Endothelial cell of umbilical vein (primary cell): ENCODE measurements at regions not wholly inside any gene's neighbourhood (a gene's known extent, or its start where the extent isn't known, plus 50 kb on each side); places are given as distances from the start of the nearest gene placed in this dataset.

Experiments used
- BruUV-seq: library from RNA; stranded (reverse); fragments of 400-500 nt; replicated peaks from 2 replicates; lab custom pipeline; 2021; lab: Mats Ljungman, UMichigan
- CTCF ChIA-PET: fragments of 300-600, 350-600 bp; sonication (Branson Sonifier 250); formaldehyde crosslinking; loops from one replicate; lab custom pipeline; 2021; ENCODE audit warnings: antibody characterized with exemption, inconsistent platforms; lab: Charles Lee
- POLR2A ChIA-PET: fragments of 300-600, 350-600 bp; sonication (Branson Sonifier 250); formaldehyde crosslinking; loops from one replicate; lab custom pipeline; 2021; ENCODE audit warnings: antibody characterized with exemption, inconsistent platforms; lab: Charles Lee
- DNase-seq: peaks from one replicate; pipeline ENCODE4 v3.0.0-alpha.2; 2011; ENCODE audit warnings: low read depth, low spot score
- FAIRE-seq: peaks from 2 replicates; lab custom pipeline; 2011; peaks lifted over from hg19 to GRCh38; lab: Jason Lieb, UNC
- H2AFZ ChIP-seq: 2 replicates; pipeline ENCODE4 v1.6.0; 2012; ENCODE audit warnings: low read depth, low read length, control low read depth, inconsistent platforms
- H3K27ac ChIP-seq: 2 replicates; pipeline ENCODE4 v1.5.1; 2011; ENCODE audit warnings: low read depth, mild to moderate bottlenecking, control low read depth, low read length, moderate library complexity; ENCODE audit not compliant: insufficient read depth
- H3K27me3 ChIP-seq, 2 experiments: 2 replicates each; pipeline versions ENCODE4 v1.6.0 to v1.6.1; 2011; ENCODE audit warnings: low read length in 2 of 2, mixed read lengths in 1 of 2; ENCODE audit not compliant: control insufficient read depth in 2 of 2, insufficient read depth in 2 of 2
- H3K36me3 ChIP-seq, 2 experiments: 2 replicates in 1 of 2; 3 replicates in 1 of 2; pipeline ENCODE4 v1.5.1; 2011; ENCODE audit warnings: low read length in 2 of 2, mild to moderate bottlenecking in 1 of 2, moderate library complexity in 1 of 2; ENCODE audit not compliant: control insufficient read depth in 2 of 2, insufficient read depth in 2 of 2; ENCODE audit errors: extremely low read depth in 1 of 2
- H3K4me1 ChIP-seq: 3 replicates; pipeline ENCODE4 v1.5.1; 2011; ENCODE audit warnings: mild to moderate bottlenecking, low read length; ENCODE audit not compliant: control insufficient read depth, insufficient read depth; ENCODE audit errors: extremely low read depth
- H3K4me2 ChIP-seq: 2 replicates; pipeline ENCODE4 v1.6.1; 2011; ENCODE audit warnings: low read length, control low read depth, mixed read lengths; ENCODE audit not compliant: insufficient read depth
- H3K4me3 ChIP-seq, 3 experiments: fragments of 200-600 bp in 1 of 3; sonication (generic), shearing (Covaris generic) in 1 of 3; replicated peaks in 1 of 3; 2 replicates each; pipeline ENCODE4 v1.5.1; 2011 to 2016; ENCODE audit warnings: control low read depth in 3 of 3, low read length in 3 of 3, mild to moderate bottlenecking in 2 of 3, inconsistent platforms in 1 of 3, low read depth in 1 of 3, moderate library complexity in 1 of 3; ENCODE audit not compliant: insufficient read depth in 1 of 3
- H3K79me2 ChIP-seq: 2 replicates; pipeline ENCODE4 v1.6.0; 2012; ENCODE audit warnings: low read length, inconsistent platforms; ENCODE audit not compliant: control insufficient read depth, insufficient read depth
- H3K9ac ChIP-seq: replicated peaks from 2 replicates; pipeline ENCODE3; 2011; ENCODE audit warnings: low read length, control low read depth; ENCODE audit not compliant: insufficient read depth; ENCODE audit errors: extremely low read depth
- H3K9me1 ChIP-seq: replicated peaks from 3 replicates; pipeline ENCODE4 v1.6.0; 2011; ENCODE audit warnings: mild to moderate bottlenecking, low read length; ENCODE audit not compliant: control insufficient read depth, insufficient read depth; ENCODE audit errors: extremely low read depth
- H3K9me3 ChIP-seq: replicated peaks from 2 replicates; pipeline ENCODE4 v1.5.1; 2012; ENCODE audit warnings: low read length, inconsistent platforms; ENCODE audit not compliant: control insufficient read depth, insufficient read depth
- H4K20me1 ChIP-seq: replicated peaks from 2 replicates; pipeline ENCODE3; 2011; ENCODE audit warnings: mild to moderate bottlenecking, low read length; ENCODE audit not compliant: control insufficient read depth, insufficient read depth; ENCODE audit errors: extremely low read depth
- EZH2 ChIP-seq: IDR thresholded peaks from 2 replicates; pipeline ENCODE4 v1.6.1; 2012; ENCODE audit warnings: borderline replicate concordance, low read depth, mild to moderate bottlenecking, moderate library complexity, low read length, inconsistent platforms; ENCODE audit not compliant: severe bottlenecking
- FOS ChIP-seq: IDR thresholded peaks from 2 replicates; pipeline ENCODE4 v1.6.1; 2011; ENCODE audit warnings: mild to moderate bottlenecking, low read length, moderate library complexity, borderline replicate concordance; ENCODE audit not compliant: insufficient read depth
- GATA2 ChIP-seq: IDR thresholded peaks from 2 replicates; pipeline ENCODE4 v1.7.0; 2011; ENCODE audit warnings: low read depth, mild to moderate bottlenecking, moderate library complexity, mixed read lengths, low read length; ENCODE audit not compliant: insufficient read length, insufficient read depth
- JUN ChIP-seq: IDR thresholded peaks from 2 replicates; pipeline ENCODE4 v1.6.1; 2011; ENCODE audit warnings: borderline replicate concordance, low read depth; ENCODE audit not compliant: insufficient read length, insufficient read depth
- MYC ChIP-seq: IDR thresholded peaks from one replicate; pipeline ENCODE4 v1.6.1; 2011; ENCODE audit warnings: mild to moderate bottlenecking, low read depth, low read length
- POLR2A ChIP-seq: IDR thresholded peaks from 2 replicates; pipeline ENCODE4 v1.6.1; 2012; ENCODE audit warnings: low read depth, mild to moderate bottlenecking, control low read depth, low read length
- POLR2AphosphoS5 ChIP-seq: IDR thresholded peaks from 2 replicates; pipeline ENCODE4 v1.6.1; 2012; ENCODE audit warnings: low read depth, mild to moderate bottlenecking, control low read depth, low read length, moderate library complexity; ENCODE audit not compliant: insufficient read depth
- dilution Hi-C: fragments of 300-500 bp; cut with MboI; formaldehyde crosslinking; loops from one replicate; pipeline ENCODE4 v1.15.0; 2019; ENCODE audit warnings: low sequenced_read_pairs; ENCODE audit not compliant: extremely low pct_ligation_motif_present
- intact Hi-C: fragments of 100-400 bp; cut with micrococcal nuclease; formaldehyde crosslinking; loops from one replicate; pipeline ENCODE4 v1.10.0; 2022
- TF ChIP-seq, protein P1 (sequence below): IDR thresholded peaks from 2 replicates; pipeline ENCODE4 v1.6.1; 2011; ENCODE audit not compliant: insufficient read depth, insufficient read length
- TF ChIP-seq, protein P2 (sequence below), 2 donors: IDR thresholded peaks; 1 replicate in 1 of 2; 2 replicates in 1 of 2; pipeline ENCODE4 v1.5.1; 2011; ENCODE audit warnings: low read length in 2 of 2, mild to moderate bottlenecking in 2 of 2, moderate library complexity in 2 of 2, control low read depth in 1 of 2, inconsistent platforms in 1 of 2, low read depth in 1 of 2; ENCODE audit not compliant: insufficient read depth in 1 of 2; ENCODE audit errors: extremely low read depth in 1 of 2

DNA sequence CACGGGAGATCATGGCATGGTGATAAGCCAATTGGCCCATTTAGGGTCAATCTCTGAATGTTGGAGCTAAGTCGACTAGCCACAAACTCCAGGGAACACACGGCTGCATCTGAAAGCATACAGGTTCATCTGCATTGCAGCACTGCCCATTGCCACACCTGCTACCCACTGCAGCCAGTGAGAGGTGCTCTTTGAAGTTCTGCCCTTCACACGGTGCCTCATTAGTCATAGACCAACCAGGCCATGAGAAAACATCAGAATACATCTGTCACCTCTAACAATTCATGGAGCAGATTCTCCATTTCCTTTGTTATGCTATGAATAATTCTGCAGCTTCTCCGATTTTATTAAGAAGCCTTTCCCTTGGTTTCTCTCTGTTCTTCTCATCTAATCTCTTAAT, 65.7 kb upstream of the FAM204A start:
- dilution Hi-C loops, result no loop called here
- BruUV-seq, result no TSS peak
- H4K20me1 ChIP-seq, result no peaks in the 10 kb centered on the region
- TF ChIP-seq, protein P1, sequence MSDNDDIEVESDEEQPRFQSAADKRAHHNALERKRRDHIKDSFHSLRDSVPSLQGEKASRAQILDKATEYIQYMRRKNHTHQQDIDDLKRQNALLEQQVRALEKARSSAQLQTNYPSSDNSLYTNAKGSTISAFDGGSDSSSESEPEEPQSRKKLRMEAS, result no peak
- TF ChIP-seq, protein P2, sequence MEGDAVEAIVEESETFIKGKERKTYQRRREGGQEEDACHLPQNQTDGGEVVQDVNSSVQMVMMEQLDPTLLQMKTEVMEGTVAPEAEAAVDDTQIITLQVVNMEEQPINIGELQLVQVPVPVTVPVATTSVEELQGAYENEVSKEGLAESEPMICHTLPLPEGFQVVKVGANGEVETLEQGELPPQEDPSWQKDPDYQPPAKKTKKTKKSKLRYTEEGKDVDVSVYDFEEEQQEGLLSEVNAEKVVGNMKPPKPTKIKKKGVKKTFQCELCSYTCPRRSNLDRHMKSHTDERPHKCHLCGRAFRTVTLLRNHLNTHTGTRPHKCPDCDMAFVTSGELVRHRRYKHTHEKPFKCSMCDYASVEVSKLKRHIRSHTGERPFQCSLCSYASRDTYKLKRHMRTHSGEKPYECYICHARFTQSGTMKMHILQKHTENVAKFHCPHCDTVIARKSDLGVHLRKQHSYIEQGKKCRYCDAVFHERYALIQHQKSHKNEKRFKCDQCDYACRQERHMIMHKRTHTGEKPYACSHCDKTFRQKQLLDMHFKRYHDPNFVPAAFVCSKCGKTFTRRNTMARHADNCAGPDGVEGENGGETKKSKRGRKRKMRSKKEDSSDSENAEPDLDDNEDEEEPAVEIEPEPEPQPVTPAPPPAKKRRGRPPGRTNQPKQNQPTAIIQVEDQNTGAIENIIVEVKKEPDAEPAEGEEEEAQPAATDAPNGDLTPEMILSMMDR (IDR thresholded peaks at IDR 0.05; ENCODE audit: extremely low read depth in 1 of 2, insufficient read depth in 1 of 2, low read depth in 1 of 2, low read length in 2 of 2), result no peak
- no peak for TF ChIP-seq GATA2
- TF ChIP-seq POLR2AphosphoS5, result no peak
- TF ChIP-seq MYC, result no peak
- no peak for TF ChIP-seq FOS
- no peak for TF ChIP-seq POLR2A
- TF ChIP-seq JUN, result no peak
- no peak for TF ChIP-seq EZH2
- H3K79me2 ChIP-seq, result no peaks in the 10 kb centered on the region
- H3K9ac ChIP-seq, result no peak overlapping the region
- no peak overlapping the region for H3K4me3 ChIP-seq
- intact Hi-C loops, result no loop called here
- no peak overlapping the region for H2AFZ ChIP-seq
- H3K4me2 ChIP-seq, result no peak overlapping the region
- CTCF ChIA-PET, result no interaction called here
- no peaks in the 10 kb centered on the region for H3K9me1 ChIP-seq
- no peak overlapping the region for H3K27ac ChIP-seq
- DNase-seq, result no peak
- no peak for FAIRE-seq
- no peaks in the 10 kb centered on the region for H3K27me3 ChIP-seq
- POLR2A ChIA-PET, result no interaction called here
- no peaks in the 10 kb centered on the region for H3K9me3 ChIP-seq
- H3K4me1 ChIP-seq, result no peaks in the 10 kb centered on the region
- no peaks in the 10 kb centered on the region for H3K36me3 ChIP-seq
